ENCODE measurements at regions not wholly inside any gene's neighbourhood (a gene's known extent, or its start where the extent isn't known, plus 50 kb on each side); places are given as distances from the start of the nearest gene placed in this dataset.

GRCh38 chr2:104786821-104787220 lies 67.1 kb upstream of the POU3F3 start:
- H2AFZ ChIP-seq (ENCODE audit: low read length), result no peak overlapping the region
- no peak overlapping the region for H3K27ac ChIP-seq (ENCODE audit: extremely low read length, insufficient read depth, low read length)
- H3K27me3 ChIP-seq (ENCODE audit: control insufficient read depth in 1 of 2, insufficient read depth in 2 of 2, low read length in 2 of 2), result peaks cover 0 to 20% of the 10 kb centered on the region in 2 experiments; a peak in 3 of 5 replicates
- no TSS peak for BruUV-seq (replicated peaks)
- no peaks in the 10 kb centered on the region for H3K9me3 ChIP-seq (ENCODE audit: low read length)
- no peaks in the 10 kb centered on the region for H4K20me1 ChIP-seq (ENCODE audit: insufficient read depth, low read length)
- no peak overlapping the region for H3K9ac ChIP-seq (ENCODE audit: insufficient read depth, low read depth, low read length)
- WGBS (ENCODE audit: low lambda C conversion rate), result 0% methylated on average over 2 of the region's 2 CpGs
- no peak for FAIRE-seq
- no peak overlapping the region for H3K4me3 ChIP-seq (replicated peaks in 1 of 3; ENCODE audit: insufficient read depth in 1 of 3, low read depth in 2 of 3, low read length in 3 of 3)
- ChIA-PET POLR2A (no interaction called here), CTCF (ENCODE audit: low intra/inter-chr PET ratio, low total read pairs) (no interaction called here)
- intact Hi-C loops (cut with micrococcal nuclease; ENCODE audit: unreplicated experiment) (no loop called here), in situ Hi-C loops (cut with HindIII; ENCODE audit: extremely low pct_ligation_motif_present, low pct_unique_long_range_greater_than_20kb) (no loop called here)
- H3K4me2 ChIP-seq (ENCODE audit: low read depth, low read length), result no peak overlapping the region
- H3K4me1 ChIP-seq (ENCODE audit: insufficient read depth, low read length), result no peaks in the 10 kb centered on the region
- TF ChIP-seq SAFB2 (CRISPR knock-in tag; IDR thresholded peaks at IDR 0.05; ENCODE audit: borderline replicate concordance, low read depth), result no peak
- no peak for TF ChIP-seq FIP1L1 (IDR thresholded peaks at IDR 0.05; ENCODE audit: borderline replicate concordance, insufficient read depth, low read depth, low read length)
- no peak for ATAC-seq
- no peaks in the 10 kb centered on the region for H3K79me2 ChIP-seq (ENCODE audit: insufficient read depth, low read length)
- DNase-seq (ENCODE audit: low spot score), result no peak
- no peaks in the 10 kb centered on the region for H3K36me3 ChIP-seq (replicated peaks in 1 of 2; ENCODE audit: control insufficient read depth in 1 of 2, insufficient read depth in 2 of 2, low read length in 2 of 2)

- no peak overlapping the region for H3K9ac ChIP-seq (ENCODE audit: insufficient read depth, low read depth, low read length)
- CTCF ChIA-PET (ENCODE audit: low intra/inter-chr PET ratio, low total read pairs), result no interaction called here
- in situ Hi-C loops (cut with HindIII; ENCODE audit: extremely low pct_ligation_motif_present, low pct_unique_long_range_greater_than_20kb) (no loop called here), intact Hi-C loops (cut with micrococcal nuclease; ENCODE audit: unreplicated experiment) (no loop called here)
- ATAC-seq (no peak), DNase-seq (ENCODE audit: low spot score) (no peak), FAIRE-seq (no peak)
- H3K36me3 ChIP-seq (replicated peaks in 1 of 2; ENCODE audit: control insufficient read depth in 1 of 2, insufficient read depth in 2 of 2, low read length in 2 of 2), result no peaks in the 10 kb centered on the region
- H3K27me3 ChIP-seq (ENCODE audit: control insufficient read depth in 1 of 2, insufficient read depth in 2 of 2, low read length in 2 of 2), result peaks cover 0 to 20% of the 10 kb centered on the region in 2 experiments; a peak in 3 of 5 replicates
- no TSS peak for BruUV-seq (replicated peaks)
- no peak overlapping the region for H3K4me3 ChIP-seq (replicated peaks in 1 of 3; ENCODE audit: insufficient read depth in 1 of 3, low read depth in 2 of 3, low read length in 3 of 3)
- POLR2A ChIA-PET, result no interaction called here
- no peaks in the 10 kb centered on the region for H3K79me2 ChIP-seq (ENCODE audit: insufficient read depth, low read length)
- 14% methylated on average over 8 of the region's 8 CpGs for WGBS (ENCODE audit: low lambda C conversion rate)
- no peaks in the 10 kb centered on the region for H3K4me1 ChIP-seq (ENCODE audit: insufficient read depth, low read length)
- no peaks in the 10 kb centered on the region for H3K9me3 ChIP-seq (ENCODE audit: low read length)
- no peak overlapping the region for H2AFZ ChIP-seq (ENCODE audit: low read length)
- H4K20me1 ChIP-seq (ENCODE audit: insufficient read depth, low read length), result no peaks in the 10 kb centered on the region
- no peak overlapping the region for H3K27ac ChIP-seq (ENCODE audit: extremely low read length, insufficient read depth, low read length)
- H3K4me2 ChIP-seq (ENCODE audit: low read depth, low read length), result no peak overlapping the region
- no peak for TF ChIP-seq TFDP2 (CRISPR knock-in tag; IDR thresholded peaks at IDR 0.05)
- TF ChIP-seq HBP1 (CRISPR knock-in tag; IDR thresholded peaks at IDR 0.05; ENCODE audit: low read depth), result no peak
- no peak for TF ChIP-seq SNAI1 (CRISPR knock-in tag; IDR thresholded peaks at IDR 0.05; ENCODE audit: borderline replicate concordance)
- no peak for TF ChIP-seq ZNF274 (CRISPR knock-in tag; IDR thresholded peaks at IDR 0.05)
- no peak for TF ChIP-seq TP53 (CRISPR knock-in tag; conservative IDR thresholded peaks at IDR 0.05)
- no peak for TF ChIP-seq NCOA2 (CRISPR knock-in tag; IDR thresholded peaks at IDR 0.05)
- TF ChIP-seq CERS6 (CRISPR knock-in tag; IDR thresholded peaks at IDR 0.05), result no peak
- TF ChIP-seq ZNF883 (CRISPR knock-in tag; IDR thresholded peaks at IDR 0.05; ENCODE audit: not compliant biosample characterization), result no peak
- no peak for TF ChIP-seq ZNF44 (CRISPR knock-in tag; IDR thresholded peaks at IDR 0.05)
- peak; percentile 86 for TF ChIP-seq MAFF (IDR thresholded peaks at IDR 0.05; ENCODE audit: low read depth, low read length)
Observed at GRCh38 chr2:104787298-104788065, 66.4 kb upstream of the POU3F3 start.

Measured in HepG2 (cell line).